GM21576 (cell line): ENCODE measurements at regions not wholly inside any gene's neighbourhood (a gene's known extent, or its start where the extent isn't known, plus 50 kb on each side); places are given as distances from the start of the nearest gene placed in this dataset.
"Not testable (repeated sequence)": the region's sequence is repeated elsewhere in the genome, so short reads cannot be mapped to it uniquely, and the experiment has no call there.

Experiments used
- ATAC-seq: cut with Tn5 transposase; IDR thresholded peaks from one replicate; pipeline ENCODE4 v1.9.1; 2021; ENCODE audit warnings: mild to moderate bottlenecking, moderate library complexity; ENCODE audit not compliant: unreplicated experiment

GRCh38 chr3:20668411-20668810 is 482.4 kb upstream of the SGO1 start:
- ATAC-seq, result no peak

GRCh38 chr3:20666091-20666490 is 480.1 kb upstream of the SGO1 start:
- no peak for ATAC-seq

- ATAC-seq, result no peak
These were observed 472.5 kb upstream of the SGO1 start for GRCh38 chr3:20658491-20658890.

- ATAC-seq, result no peak
These were observed 471.6 kb upstream of the SGO1 start for GRCh38 chr3:20657560-20657959.

GRCh38 chr3:20652231-20652986 is 466.4 kb upstream of the SGO1 start:
- ATAC-seq, result no peak

GRCh38 chr3:20648921-20649381 is 462.9 kb upstream of the SGO1 start:
- no peak for ATAC-seq

GRCh38 chr3:20648294-20648693 is 462.3 kb upstream of the SGO1 start:
- ATAC-seq, result no peak

- no peak for ATAC-seq
These were observed 460.4 kb upstream of the SGO1 start for GRCh38 chr3:20646425-20646824.

- no peak for ATAC-seq
These were observed 459.3 kb upstream of the SGO1 start for GRCh38 chr3:20645340-20645739.

- ATAC-seq, result no peak
These were observed 451.7 kb upstream of the SGO1 start for GRCh38 chr3:20637729-20638128.

- no peak for ATAC-seq
These were observed 436.3 kb upstream of the SGO1 start for GRCh38 chr3:20622304-20622703.

GRCh38 chr3:20618621-20619020 is 432.6 kb upstream of the SGO1 start:
- ATAC-seq, result not testable (repeated sequence)

- ATAC-seq, result not testable (repeated sequence)
These were observed 432.2 kb upstream of the SGO1 start for GRCh38 chr3:20618181-20618580.

- not testable (repeated sequence) for ATAC-seq
These were observed 430.0 kb upstream of the SGO1 start for GRCh38 chr3:20615982-20616381.

- ATAC-seq, result no peak
These were observed 422.2 kb upstream of the SGO1 start for GRCh38 chr3:20608054-20608738.

GRCh38 chr3:20604659-20605058 is 418.7 kb upstream of the SGO1 start:
- no peak for ATAC-seq

GRCh38 chr3:20589275-20589674 is 403.3 kb upstream of the SGO1 start:
- no peak for ATAC-seq

GRCh38 chr3:20588781-20589180 is 402.8 kb upstream of the SGO1 start:
- no peak for ATAC-seq

GRCh38 chr3:20583648-20584047 is 397.6 kb upstream of the SGO1 start:
- no peak for ATAC-seq

- ATAC-seq, result no peak
These were observed 390.2 kb upstream of the SGO1 start for GRCh38 chr3:20576228-20576627.

- no peak for ATAC-seq
These were observed 389.1 kb upstream of the SGO1 start for GRCh38 chr3:20575146-20575545.

GRCh38 chr3:20574746-20575145 is 388.7 kb upstream of the SGO1 start:
- ATAC-seq, result no peak
